ENCODE measurements at regions not wholly inside any gene's neighbourhood (a gene's known extent, or its start where the extent isn't known, plus 50 kb on each side); places are given as distances from the start of the nearest gene placed in this dataset.

GRCh38 chr11:119912229-119912628 is 183.2 kb upstream of the NECTIN1 start:
- no peak for TF ChIP-seq PHB2 (IDR thresholded peaks at IDR 0.05; ENCODE audit: low read depth)
- TF ChIP-seq KHSRP (IDR thresholded peaks at IDR 0.05), result no peak
- no peak for TF ChIP-seq TCF7 (IDR thresholded peaks at IDR 0.05; ENCODE audit: borderline replicate concordance)
- no peak for TF ChIP-seq ARID4B (CRISPR knock-in tag; IDR thresholded peaks at IDR 0.05)
- Histone ChIP-seq H3K36me3 (ENCODE audit: control insufficient read depth, insufficient read depth, low read length) (no peaks in the 10 kb centered on the region), H3K27ac (ENCODE audit: extremely low read depth, low read depth, low read length) (no peak overlapping the region), H3K27me3 (ENCODE audit: control insufficient read depth in 2 of 2, insufficient read depth in 2 of 2, low read length in 2 of 2) (peaks cover 2 to 36% of the 10 kb centered on the region in 2 experiments; a peak in 3 of 5 replicates), H2AFZ (ENCODE audit: low read depth, low read length) (no peak overlapping the region), H3K9me3 (replicated peaks; ENCODE audit: control insufficient read depth, insufficient read depth, low read depth, low read length) (no peaks in the 10 kb centered on the region), H3K9me1 (ENCODE audit: control insufficient read depth, insufficient read depth, low read length) (no peaks in the 10 kb centered on the region), H4K20me1 (replicated peaks; ENCODE audit: control insufficient read depth, insufficient read depth, low read length) (0 out of 2 replicates have a peak, but pooled peaks cover 4% of the 10 kb centered on the region), H3K4me2 (ENCODE audit: insufficient read depth, low read length) (no peak overlapping the region), H3K9ac (ENCODE audit: insufficient read depth in 1 of 2, low read depth in 2 of 2, low read length in 2 of 2) (no peak overlapping the region), H3K4me3 (no peak overlapping the region), H3K4me1 (replicated peaks in 1 of 2; ENCODE audit: control insufficient read depth in 2 of 2, insufficient read depth in 2 of 2, low read length in 2 of 2) (no peaks in the 10 kb centered on the region), H3K79me2 (ENCODE audit: control insufficient read depth, insufficient read depth, low read length) (no peaks in the 10 kb centered on the region)
- DNase-seq (ENCODE audit: extremely low read depth in 1 of 4, low spot score in 3 of 4), result no peak
- no TSS peak for BruUV-seq (replicated peaks)
- no peak for FAIRE-seq
- intact Hi-C loops (cut with micrococcal nuclease), result no loop called here
- CTCF ChIA-PET (ENCODE audit: low intra/inter-chr PET ratio), result no interaction called here
- in situ Hi-C loops (cut with MboI), result no loop called here
- WGBS (ENCODE audit: insufficient coverage, low coverage, missing lambda C conversion rate), result 12% methylated on average over 6 of the region's 6 CpGs
- no peak for ATAC-seq
- POLR2A ChIA-PET, result no interaction called here

All from K562 (cell line).